NB4 (cell line): ENCODE measurements at regions not wholly inside any gene's neighbourhood (a gene's known extent, or its start where the extent isn't known, plus 50 kb on each side); places are given as distances from the start of the nearest gene placed in this dataset.
"Not testable (repeated sequence)": the region's sequence is repeated elsewhere in the genome, so short reads cannot be mapped to it uniquely, and the experiment has no call there.

Experiments used
- DNase-seq: peaks from one replicate; pipeline ENCODE4 v3.0.0; 2010; ENCODE audit warnings: low read depth
- H3K4me3 ChIP-seq: one replicate; pipeline ENCODE4 v1.5.1; 2011; ENCODE audit warnings: mild to moderate bottlenecking, low read depth, low read length, moderate library complexity
- MYC ChIP-seq: IDR thresholded peaks from 2 replicates; pipeline ENCODE4 v1.6.1; 2011; ENCODE audit warnings: low read depth, low read length
- POLR2A ChIP-seq: IDR thresholded peaks from 2 replicates; pipeline ENCODE4 v1.6.1; 2011; ENCODE audit warnings: mild to moderate bottlenecking; ENCODE audit not compliant: insufficient read length; ENCODE audit errors: extremely low read depth
- TF ChIP-seq, protein P1 (sequence below): IDR thresholded peaks from 2 replicates; pipeline ENCODE4 v1.6.1; 2011; ENCODE audit warnings: low read depth, low read length
- TF ChIP-seq, protein P2 (sequence below): IDR thresholded peaks from one replicate; pipeline ENCODE4 v1.5.1; 2012; ENCODE audit warnings: low read depth, low read length

DNA sequence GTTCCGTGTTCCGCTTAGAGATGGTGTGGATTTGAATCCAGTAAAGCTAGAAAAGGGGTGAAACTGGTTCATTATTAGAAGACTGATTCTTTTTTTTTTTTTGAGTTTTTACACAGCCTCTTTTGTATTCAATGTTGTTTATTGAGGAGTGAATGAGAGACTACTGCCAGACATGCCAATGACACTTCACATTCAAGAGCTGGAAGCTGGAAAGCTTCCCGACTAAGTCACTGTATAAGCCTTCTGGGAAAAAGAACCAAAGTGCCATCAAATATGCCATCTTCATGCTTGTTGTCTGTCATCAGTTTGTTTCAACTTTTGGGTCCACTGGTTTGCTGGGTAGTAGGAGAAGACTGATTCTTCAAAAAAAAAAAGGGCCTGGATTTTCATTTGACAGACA, 164.8 kb downstream of the ATP23 start:
- TF ChIP-seq, protein P1, sequence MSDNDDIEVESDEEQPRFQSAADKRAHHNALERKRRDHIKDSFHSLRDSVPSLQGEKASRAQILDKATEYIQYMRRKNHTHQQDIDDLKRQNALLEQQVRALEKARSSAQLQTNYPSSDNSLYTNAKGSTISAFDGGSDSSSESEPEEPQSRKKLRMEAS, result no peak
- TF ChIP-seq, protein P2, sequence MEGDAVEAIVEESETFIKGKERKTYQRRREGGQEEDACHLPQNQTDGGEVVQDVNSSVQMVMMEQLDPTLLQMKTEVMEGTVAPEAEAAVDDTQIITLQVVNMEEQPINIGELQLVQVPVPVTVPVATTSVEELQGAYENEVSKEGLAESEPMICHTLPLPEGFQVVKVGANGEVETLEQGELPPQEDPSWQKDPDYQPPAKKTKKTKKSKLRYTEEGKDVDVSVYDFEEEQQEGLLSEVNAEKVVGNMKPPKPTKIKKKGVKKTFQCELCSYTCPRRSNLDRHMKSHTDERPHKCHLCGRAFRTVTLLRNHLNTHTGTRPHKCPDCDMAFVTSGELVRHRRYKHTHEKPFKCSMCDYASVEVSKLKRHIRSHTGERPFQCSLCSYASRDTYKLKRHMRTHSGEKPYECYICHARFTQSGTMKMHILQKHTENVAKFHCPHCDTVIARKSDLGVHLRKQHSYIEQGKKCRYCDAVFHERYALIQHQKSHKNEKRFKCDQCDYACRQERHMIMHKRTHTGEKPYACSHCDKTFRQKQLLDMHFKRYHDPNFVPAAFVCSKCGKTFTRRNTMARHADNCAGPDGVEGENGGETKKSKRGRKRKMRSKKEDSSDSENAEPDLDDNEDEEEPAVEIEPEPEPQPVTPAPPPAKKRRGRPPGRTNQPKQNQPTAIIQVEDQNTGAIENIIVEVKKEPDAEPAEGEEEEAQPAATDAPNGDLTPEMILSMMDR, result no peak
- TF ChIP-seq MYC, result no peak
- TF ChIP-seq POLR2A, result no peak
- no peak overlapping the region for H3K4me3 ChIP-seq
- DNase-seq, result no peak

DNA sequence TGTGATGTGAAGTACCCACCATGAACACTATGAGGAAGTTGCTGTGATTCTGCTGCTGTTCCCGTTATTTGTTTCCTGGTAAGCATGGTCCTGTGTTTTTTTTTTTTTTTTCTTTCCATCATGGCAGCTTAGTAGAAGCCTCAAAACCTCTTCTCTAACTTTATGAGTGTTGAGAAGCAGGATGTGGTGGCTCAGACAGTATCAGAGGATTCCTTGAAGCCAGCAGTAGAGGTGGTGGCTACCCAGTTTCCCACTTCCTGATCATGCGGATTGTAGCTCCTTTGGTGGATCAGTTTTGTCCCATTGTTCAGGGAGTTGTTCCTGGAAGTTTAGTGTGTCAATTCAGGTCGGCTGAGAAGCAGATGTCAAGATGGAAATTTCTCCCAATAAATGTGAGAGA, 175.8 kb downstream of the ATP23 start:
- DNase-seq, result no peak
- H3K4me3 ChIP-seq, result no peak overlapping the region
- TF ChIP-seq POLR2A, result no peak
- TF ChIP-seq, protein P1, result no peak
- no peak for TF ChIP-seq MYC
- TF ChIP-seq, protein P2, result no peak

DNA sequence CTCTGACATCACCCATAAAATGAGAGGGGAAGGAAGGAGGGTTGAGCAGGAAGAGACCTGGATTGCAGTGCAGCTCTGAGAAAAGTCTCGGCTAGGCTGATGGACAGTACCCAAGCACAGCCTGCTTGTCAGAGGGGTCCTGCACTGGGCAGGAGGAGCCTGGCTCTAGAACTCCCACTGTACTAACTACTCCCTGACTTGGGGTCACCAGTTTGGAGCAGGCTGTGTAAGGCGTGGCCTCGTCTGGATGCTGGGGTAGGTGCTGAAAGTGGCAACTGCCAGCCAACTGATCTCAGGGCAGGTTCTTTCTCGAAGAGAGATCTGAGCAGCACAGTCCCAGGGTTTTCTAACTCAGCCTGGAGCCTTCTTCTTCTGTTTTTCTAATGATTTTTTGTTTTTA, 176.3 kb downstream of the ATP23 start:
- H3K4me3 ChIP-seq, result no peak overlapping the region
- TF ChIP-seq MYC, result no peak
- TF ChIP-seq POLR2A, result no peak
- TF ChIP-seq, protein P1, result no peak
- TF ChIP-seq, protein P2, result no peak
- DNase-seq, result no peak

DNA sequence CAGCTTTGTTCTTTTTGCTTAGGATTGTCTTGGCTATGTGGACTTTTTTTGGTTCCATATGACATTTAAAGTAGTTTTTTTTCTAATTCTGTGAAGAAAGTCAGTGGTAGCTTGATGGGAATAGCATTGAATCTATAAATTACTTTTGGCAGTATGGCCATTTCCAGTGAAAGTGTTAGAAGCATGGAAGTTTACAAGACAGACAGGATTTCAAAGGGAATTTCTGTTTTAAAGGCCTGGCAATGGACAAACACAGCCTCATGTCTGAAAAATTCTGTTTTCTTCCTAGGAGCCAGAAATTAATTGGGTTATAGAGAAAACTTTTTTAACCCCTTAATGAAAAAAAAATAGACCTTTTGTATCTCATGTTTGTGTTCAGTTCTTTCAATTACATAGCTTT, 184.4 kb downstream of the ATP23 start:
- not testable (repeated sequence) for DNase-seq

DNA sequence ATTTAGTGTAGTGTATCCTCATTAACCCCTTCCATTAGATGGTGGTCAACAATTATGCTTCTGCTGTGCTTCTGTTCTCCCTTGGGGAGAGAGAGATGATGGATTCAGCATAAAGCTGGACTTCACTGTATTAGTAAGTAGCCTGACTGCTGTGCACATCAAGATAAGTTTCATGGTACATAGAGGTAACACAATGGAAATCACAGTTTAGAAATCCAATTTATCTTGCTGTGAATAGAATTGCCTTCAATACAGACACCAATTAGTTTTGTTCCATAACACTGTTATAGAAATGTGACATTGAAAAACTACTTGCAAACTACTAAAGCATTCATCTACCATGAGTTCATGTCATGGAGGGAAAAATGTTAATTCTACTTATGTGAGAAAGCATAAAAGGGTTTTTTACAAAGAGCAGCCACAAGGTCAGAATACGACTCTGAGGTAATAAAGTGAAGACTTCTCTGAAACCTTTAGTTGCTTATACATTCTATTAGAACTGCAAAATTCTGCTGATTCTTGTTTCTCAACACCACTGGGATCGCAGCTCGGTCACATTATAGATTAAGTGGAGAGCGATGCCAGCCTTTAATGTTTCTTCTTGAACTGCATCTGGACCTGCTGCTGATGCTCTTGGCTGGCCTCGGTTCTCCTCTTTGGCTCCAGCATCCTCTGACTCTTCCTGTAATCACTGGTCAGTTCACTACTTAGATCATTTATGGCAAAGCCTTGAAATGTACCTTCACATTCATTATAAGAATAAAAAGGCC, 190.8 kb downstream of the ATP23 start:
- DNase-seq, result no peak
- TF ChIP-seq, protein P1, result no peak
- no peak for TF ChIP-seq MYC
- TF ChIP-seq, protein P2, result no peak
- no peak for TF ChIP-seq POLR2A
- no peak overlapping the region for H3K4me3 ChIP-seq

More for the DNA sequence above, 184.4 kb downstream of the ATP23 start:
- H3K4me3 ChIP-seq, result not testable (repeated sequence)

DNA sequence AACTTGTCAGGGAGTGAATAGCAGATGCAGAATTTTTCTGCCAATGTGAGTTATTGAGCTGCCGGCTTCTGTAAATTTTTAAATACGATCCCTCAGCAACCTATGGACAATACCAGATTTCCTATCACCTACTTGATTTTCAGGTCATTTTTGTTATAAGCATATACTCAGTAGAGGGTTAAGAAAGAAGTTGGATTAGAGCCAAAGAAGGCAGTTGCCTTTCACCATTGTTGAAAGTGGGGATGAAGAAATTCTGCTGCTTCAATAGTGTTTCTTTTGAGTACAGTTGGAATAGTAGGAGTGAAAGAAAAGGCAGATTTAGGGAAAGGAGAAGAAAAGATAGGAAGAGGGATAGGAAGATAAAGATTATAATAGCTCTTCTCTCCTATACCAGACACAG, 197.1 kb downstream of the ATP23 start:
- TF ChIP-seq, protein P2, result no peak
- no peak for DNase-seq
- H3K4me3 ChIP-seq, result no peak overlapping the region
